ENCODE measurements at regions not wholly inside any gene's neighbourhood (a gene's known extent, or its start where the extent isn't known, plus 50 kb on each side); places are given as distances from the start of the nearest gene placed in this dataset.

DNA sequence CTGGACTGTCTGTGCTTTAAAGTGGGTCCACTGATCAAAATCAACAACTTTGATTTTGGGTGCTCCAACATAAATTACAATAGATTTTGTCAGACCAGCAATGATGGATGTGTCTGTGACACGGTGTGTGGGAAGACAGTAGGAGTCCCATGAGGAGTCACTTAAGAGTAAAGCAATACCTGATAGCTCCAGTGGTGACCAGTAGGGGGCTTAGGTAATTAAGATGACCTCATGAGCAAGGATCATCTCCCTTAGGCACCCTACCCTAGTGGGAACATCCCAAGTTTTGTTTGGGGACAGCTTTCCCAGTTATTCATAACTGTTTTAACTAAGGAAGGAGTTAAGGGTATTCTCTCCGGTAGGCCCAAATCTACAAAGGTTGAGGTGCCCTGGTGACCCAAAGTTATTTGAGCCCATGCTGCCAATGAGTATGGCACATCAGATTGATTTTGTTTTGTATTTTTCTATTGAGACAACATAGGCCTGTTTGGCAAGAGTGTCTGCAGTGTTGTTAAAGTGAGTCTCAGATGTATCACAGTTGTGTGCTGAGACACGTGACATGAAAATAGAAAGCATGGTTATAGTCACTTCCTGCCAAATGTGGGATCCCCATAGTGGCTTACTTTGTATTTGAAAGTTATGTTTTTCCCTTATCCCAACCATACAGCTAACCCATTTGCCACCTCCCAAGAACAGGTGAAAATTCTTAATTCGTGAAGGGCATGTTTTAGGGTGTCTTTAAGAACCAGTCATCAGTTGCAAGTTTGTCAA is 1337.6 kb upstream of the SLC39A10 start:
- DNase-seq (ENCODE audit: low read depth, low spot score), result no peak
- intact Hi-C loops (cut with micrococcal nuclease) (no loop called here), dilution Hi-C loops (cut with MboI; ENCODE audit: extremely low pct_ligation_motif_present, low sequenced_read_pairs) (no loop called here)
- Histone ChIP-seq H3K27ac (ENCODE audit: insufficient read depth, low read depth, low read length) (no peak overlapping the region), H3K9me3 (replicated peaks; ENCODE audit: control insufficient read depth, insufficient read depth, low read length) (no peaks in the 10 kb centered on the region), H3K4me2 (ENCODE audit: insufficient read depth, low read length) (no peak overlapping the region), H3K4me3 (replicated peaks in 1 of 3; ENCODE audit: insufficient read depth in 1 of 3, low read depth in 1 of 3, low read length in 3 of 3) (no peak overlapping the region), H3K9ac (replicated peaks; ENCODE audit: extremely low read depth, insufficient read depth, low read length) (no peak overlapping the region), H3K36me3 (ENCODE audit: control insufficient read depth in 2 of 2, extremely low read depth in 1 of 2, insufficient read depth in 2 of 2, low read length in 2 of 2) (no peaks in the 10 kb centered on the region), H3K79me2 (ENCODE audit: control insufficient read depth, insufficient read depth, low read length) (no peaks in the 10 kb centered on the region), H3K4me1 (ENCODE audit: control insufficient read depth, extremely low read depth, insufficient read depth, low read length) (no peaks in the 10 kb centered on the region), H2AFZ (ENCODE audit: low read depth, low read length) (no peak overlapping the region), H4K20me1 (replicated peaks; ENCODE audit: control insufficient read depth, extremely low read depth, insufficient read depth, low read length) (no peaks in the 10 kb centered on the region), H3K9me1 (replicated peaks; ENCODE audit: control insufficient read depth, extremely low read depth, insufficient read depth, low read length) (no peaks in the 10 kb centered on the region), H3K27me3 (ENCODE audit: control insufficient read depth in 2 of 2, insufficient read depth in 2 of 2, low read length in 2 of 2) (no peaks in the 10 kb centered on the region)
- POLR2A ChIA-PET, result no interaction called here
- TF ChIP-seq FOS (IDR thresholded peaks at IDR 0.05; ENCODE audit: borderline replicate concordance, insufficient read depth, low read length) (no peak), MAX (IDR thresholded peaks at IDR 0.05; ENCODE audit: insufficient read depth, insufficient read length) (no peak), GATA2 (IDR thresholded peaks at IDR 0.05; ENCODE audit: insufficient read depth, insufficient read length, low read depth, low read length) (no peak), MYC (IDR thresholded peaks at IDR 0.05; ENCODE audit: low read depth, low read length) (no peak), POLR2A (IDR thresholded peaks at IDR 0.05; ENCODE audit: low read depth, low read length) (no peak), POLR2AphosphoS5 (IDR thresholded peaks at IDR 0.05; ENCODE audit: insufficient read depth, low read depth, low read length) (no peak), JUN (IDR thresholded peaks at IDR 0.05; ENCODE audit: borderline replicate concordance, insufficient read depth, insufficient read length, low read depth) (no peak), EZH2 (IDR thresholded peaks at IDR 0.05; ENCODE audit: borderline replicate concordance, low read depth, low read length, severe bottlenecking) (no peak)
- TF ChIP-seq, protein P1, sequence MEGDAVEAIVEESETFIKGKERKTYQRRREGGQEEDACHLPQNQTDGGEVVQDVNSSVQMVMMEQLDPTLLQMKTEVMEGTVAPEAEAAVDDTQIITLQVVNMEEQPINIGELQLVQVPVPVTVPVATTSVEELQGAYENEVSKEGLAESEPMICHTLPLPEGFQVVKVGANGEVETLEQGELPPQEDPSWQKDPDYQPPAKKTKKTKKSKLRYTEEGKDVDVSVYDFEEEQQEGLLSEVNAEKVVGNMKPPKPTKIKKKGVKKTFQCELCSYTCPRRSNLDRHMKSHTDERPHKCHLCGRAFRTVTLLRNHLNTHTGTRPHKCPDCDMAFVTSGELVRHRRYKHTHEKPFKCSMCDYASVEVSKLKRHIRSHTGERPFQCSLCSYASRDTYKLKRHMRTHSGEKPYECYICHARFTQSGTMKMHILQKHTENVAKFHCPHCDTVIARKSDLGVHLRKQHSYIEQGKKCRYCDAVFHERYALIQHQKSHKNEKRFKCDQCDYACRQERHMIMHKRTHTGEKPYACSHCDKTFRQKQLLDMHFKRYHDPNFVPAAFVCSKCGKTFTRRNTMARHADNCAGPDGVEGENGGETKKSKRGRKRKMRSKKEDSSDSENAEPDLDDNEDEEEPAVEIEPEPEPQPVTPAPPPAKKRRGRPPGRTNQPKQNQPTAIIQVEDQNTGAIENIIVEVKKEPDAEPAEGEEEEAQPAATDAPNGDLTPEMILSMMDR (IDR thresholded peaks at IDR 0.05; ENCODE audit: extremely low read depth in 1 of 2, insufficient read depth in 1 of 2, low read depth in 1 of 2, low read length in 2 of 2), result no peak
- CTCF ChIA-PET, result no interaction called here
- FAIRE-seq, result no peak
- no TSS peak for BruUV-seq (replicated peaks)

All from endothelial cell of umbilical vein (primary cell).